GM20000 (cell line): ENCODE measurements at regions not wholly inside any gene's neighbourhood (a gene's known extent, or its start where the extent isn't known, plus 50 kb on each side); places are given as distances from the start of the nearest gene placed in this dataset.

ENCODE experiments used
- DNase-seq: peaks from one replicate; pipeline ENCODE4 v3.0.0; 2012; ENCODE audit warnings: low spot score
- CTCF ChIP-seq: IDR thresholded peaks from 2 replicates; pipeline ENCODE4 v1.5.1; 2012; ENCODE audit warnings: mild to moderate bottlenecking, control low read depth; ENCODE audit errors: extremely low read depth, missing control alignments

GRCh38 chr2:64331849-64332699, 121.9 kb upstream of the LGALSL start:
- no peak for TF ChIP-seq CTCF
- no peak for DNase-seq

- DNase-seq, result no peak
- TF ChIP-seq CTCF, result no peak
Measured at GRCh38 chr2:64336171-64336570, 117.8 kb upstream of the LGALSL start.

GRCh38 chr2:64337314-64337713, 116.6 kb upstream of the LGALSL start:
- TF ChIP-seq CTCF, result no peak

GRCh38 chr2:64338108-64338507, 115.9 kb upstream of the LGALSL start:
- DNase-seq, result no peak
- no peak for TF ChIP-seq CTCF

More at GRCh38 chr2:64337314-64337713, 116.6 kb upstream of the LGALSL start:
- no peak for DNase-seq

- no peak for TF ChIP-seq CTCF
- no peak for DNase-seq
Measured at GRCh38 chr2:64338910-64339500, 115.0 kb upstream of the LGALSL start.

- no peak for DNase-seq
- no peak for TF ChIP-seq CTCF
Measured at GRCh38 chr2:64341461-64341860, 112.5 kb upstream of the LGALSL start.
